ENCODE measurements at regions not wholly inside any gene's neighbourhood (a gene's known extent, or its start where the extent isn't known, plus 50 kb on each side); places are given as distances from the start of the nearest gene placed in this dataset.

DNA sequence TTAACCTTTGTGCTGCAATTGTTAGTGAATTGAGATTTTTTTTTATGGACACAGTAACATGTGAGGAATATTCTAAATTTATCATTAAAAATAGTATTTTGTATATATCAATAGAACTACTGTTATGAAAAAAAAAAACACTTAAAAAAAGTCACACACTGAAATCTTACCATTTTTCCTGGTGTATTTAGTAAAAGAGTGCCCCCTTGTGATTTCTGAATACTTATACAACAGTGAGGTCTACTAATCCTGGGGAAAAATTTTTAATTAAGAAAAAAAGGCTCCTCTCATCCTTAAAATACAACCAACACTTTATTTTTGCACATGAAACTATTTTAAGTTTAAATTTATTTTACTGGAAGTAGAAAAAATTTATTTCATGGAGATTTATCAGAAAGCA lies 56.4 kb upstream of the SPOCK3 start:
- intact Hi-C loops (cut with micrococcal nuclease): loop anchor here (5.0 kb wide), 1 partner anchor 268 kb away; no protein-coding TSS in a partner anchor
- TF ChIP-seq, protein P1, sequence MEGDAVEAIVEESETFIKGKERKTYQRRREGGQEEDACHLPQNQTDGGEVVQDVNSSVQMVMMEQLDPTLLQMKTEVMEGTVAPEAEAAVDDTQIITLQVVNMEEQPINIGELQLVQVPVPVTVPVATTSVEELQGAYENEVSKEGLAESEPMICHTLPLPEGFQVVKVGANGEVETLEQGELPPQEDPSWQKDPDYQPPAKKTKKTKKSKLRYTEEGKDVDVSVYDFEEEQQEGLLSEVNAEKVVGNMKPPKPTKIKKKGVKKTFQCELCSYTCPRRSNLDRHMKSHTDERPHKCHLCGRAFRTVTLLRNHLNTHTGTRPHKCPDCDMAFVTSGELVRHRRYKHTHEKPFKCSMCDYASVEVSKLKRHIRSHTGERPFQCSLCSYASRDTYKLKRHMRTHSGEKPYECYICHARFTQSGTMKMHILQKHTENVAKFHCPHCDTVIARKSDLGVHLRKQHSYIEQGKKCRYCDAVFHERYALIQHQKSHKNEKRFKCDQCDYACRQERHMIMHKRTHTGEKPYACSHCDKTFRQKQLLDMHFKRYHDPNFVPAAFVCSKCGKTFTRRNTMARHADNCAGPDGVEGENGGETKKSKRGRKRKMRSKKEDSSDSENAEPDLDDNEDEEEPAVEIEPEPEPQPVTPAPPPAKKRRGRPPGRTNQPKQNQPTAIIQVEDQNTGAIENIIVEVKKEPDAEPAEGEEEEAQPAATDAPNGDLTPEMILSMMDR (IDR thresholded peaks at IDR 0.05; ENCODE audit: borderline replicate concordance): peak; percentile 53
- H3K9me3 ChIP-seq (replicated peaks): peaks cover 19% of the 10 kb centered on the region
- no peak overlapping the region for H3K27ac ChIP-seq (replicated peaks)
- DNase-seq: no peak
- no peaks in the 10 kb centered on the region for H3K36me3 ChIP-seq
- H3K4me3 ChIP-seq: no peak overlapping the region
- no peaks in the 10 kb centered on the region for H3K4me1 ChIP-seq
- H3K27me3 ChIP-seq (ENCODE audit: low read depth): no peaks in the 10 kb centered on the region

DNA sequence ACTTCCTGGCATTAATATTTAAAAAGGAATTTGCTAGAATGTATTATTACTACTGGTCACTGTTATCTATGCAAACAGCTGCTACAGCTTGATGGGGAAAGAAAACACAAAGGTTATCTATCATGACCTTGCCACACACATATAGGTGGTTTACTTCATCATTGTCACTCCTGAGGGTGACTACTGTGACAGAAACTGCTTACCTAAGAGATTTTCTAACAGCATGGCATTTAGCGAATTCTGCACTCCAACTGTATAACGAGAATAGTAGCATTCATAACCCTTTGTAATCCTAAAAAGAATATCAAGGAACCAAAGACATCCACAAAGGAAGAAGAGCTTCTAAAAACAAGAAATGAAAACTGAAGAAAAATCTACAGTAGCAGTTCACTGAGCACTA lies 74.6 kb upstream of the SPOCK3 start:
- H3K27ac ChIP-seq (replicated peaks): no peak overlapping the region
- H3K4me1 ChIP-seq: no peaks in the 10 kb centered on the region
- H3K36me3 ChIP-seq: no peaks in the 10 kb centered on the region
- TF ChIP-seq, protein P1 (IDR thresholded peaks at IDR 0.05; ENCODE audit: borderline replicate concordance): no peak
- intact Hi-C loops (cut with micrococcal nuclease): no loop called here
- DNase-seq: no peak
- no peak overlapping the region for H3K4me3 ChIP-seq
- H3K9me3 ChIP-seq (replicated peaks): peaks cover 9% of the 10 kb centered on the region
- H3K27me3 ChIP-seq (ENCODE audit: low read depth): no peaks in the 10 kb centered on the region

DNA sequence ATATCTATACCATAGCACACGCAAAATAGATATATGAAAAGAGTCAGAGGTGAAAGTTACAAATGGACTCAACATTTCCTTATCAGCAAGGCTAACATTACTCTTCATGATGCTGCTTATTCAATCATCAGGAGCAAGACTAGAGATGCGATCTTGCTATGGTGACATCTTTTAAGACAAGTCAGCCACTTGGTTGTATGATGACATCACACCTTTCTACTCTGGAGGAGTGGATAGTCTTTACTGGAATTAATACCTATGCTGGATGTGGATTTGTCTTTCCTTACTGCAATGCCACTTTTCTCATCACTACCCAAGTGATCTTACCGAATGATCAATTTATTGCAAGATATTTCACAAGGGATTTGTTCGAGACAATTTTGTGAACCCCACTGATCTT lies 87.0 kb upstream of the SPOCK3 start:
- Histone ChIP-seq H3K27me3 (ENCODE audit: low read depth) (no peaks in the 10 kb centered on the region), H3K36me3 (no peaks in the 10 kb centered on the region), H3K27ac (replicated peaks) (no peak overlapping the region), H3K4me1 (no peaks in the 10 kb centered on the region), H3K9me3 (replicated peaks) (peaks cover under 1% of the 10 kb centered on the region), H3K4me3 (no peak overlapping the region)
- intact Hi-C loops (cut with micrococcal nuclease): no loop called here
- TF ChIP-seq, protein P1 (IDR thresholded peaks at IDR 0.05; ENCODE audit: borderline replicate concordance): no peak
- no peak for DNase-seq

DNA sequence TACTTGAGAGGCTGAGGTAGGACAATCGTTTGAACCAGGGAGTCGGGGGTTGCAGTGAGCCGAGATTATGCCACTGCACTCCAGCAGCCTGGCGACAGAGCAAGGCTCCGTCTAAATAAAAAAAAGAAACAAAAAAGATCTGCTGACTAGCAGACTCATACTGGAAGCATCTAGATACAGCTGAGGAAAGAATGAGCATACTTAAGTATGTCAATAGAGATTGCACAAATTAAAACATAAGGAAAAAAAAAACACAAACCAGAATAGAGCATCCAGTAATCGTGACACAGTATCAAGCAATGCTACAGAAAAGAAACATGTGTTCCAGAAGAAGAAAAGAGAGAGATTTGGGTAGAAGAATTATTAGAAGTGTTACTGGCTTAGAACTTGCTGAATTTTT lies 105.5 kb upstream of the SPOCK3 start:
- DNase-seq: no peak
- intact Hi-C loops (cut with micrococcal nuclease): no loop called here
- Histone ChIP-seq H3K27me3 (ENCODE audit: low read depth) (no peaks in the 10 kb centered on the region), H3K4me1 (no peaks in the 10 kb centered on the region), H3K4me3 (no peak overlapping the region), H3K36me3 (no peaks in the 10 kb centered on the region), H3K27ac (replicated peaks) (no peak overlapping the region), H3K9me3 (replicated peaks) (peaks cover 25% of the 10 kb centered on the region)
- TF ChIP-seq, protein P1 (IDR thresholded peaks at IDR 0.05; ENCODE audit: borderline replicate concordance): no peak

DNA sequence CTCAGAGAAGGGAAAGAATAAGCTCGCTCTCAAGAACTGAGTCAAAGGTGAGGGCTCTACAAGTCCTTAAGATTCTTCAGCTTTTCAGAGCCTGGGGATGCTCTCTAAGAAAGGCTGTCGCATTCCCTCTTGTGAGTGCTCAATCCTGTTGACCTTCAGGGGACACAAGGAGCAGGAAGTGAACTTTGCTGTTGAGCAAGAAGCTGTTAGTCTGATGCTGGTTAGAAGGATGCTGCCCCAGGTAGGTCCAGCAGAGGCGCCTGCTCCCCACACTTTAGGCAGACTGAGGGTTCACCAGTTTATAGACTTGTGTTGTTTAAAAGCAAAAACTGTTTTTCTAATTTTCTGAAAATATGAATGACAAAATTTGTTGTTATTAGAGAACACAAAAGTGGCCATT lies 125.4 kb upstream of the SPOCK3 start:
- no peaks in the 10 kb centered on the region for H3K27me3 ChIP-seq (ENCODE audit: low read depth)
- H3K4me3 ChIP-seq: no peak overlapping the region
- intact Hi-C loops (cut with micrococcal nuclease): no loop called here
- H3K27ac ChIP-seq (replicated peaks): no peak overlapping the region
- H3K9me3 ChIP-seq (replicated peaks): no peaks in the 10 kb centered on the region
- no peaks in the 10 kb centered on the region for H3K4me1 ChIP-seq
- DNase-seq: no peak
- no peaks in the 10 kb centered on the region for H3K36me3 ChIP-seq
- TF ChIP-seq, protein P1 (IDR thresholded peaks at IDR 0.05; ENCODE audit: borderline replicate concordance): no peak
